ENCODE measurements at regions not wholly inside any gene's neighbourhood (a gene's known extent, or its start where the extent isn't known, plus 50 kb on each side); places are given as distances from the start of the nearest gene placed in this dataset.
A peak's percentile ranks its signal among the peaks of the same experiment; 100 is the strongest.

- DNase-seq (ENCODE audit: low spot score in 2 of 2), result peak; percentile 8 to 33
- no peak for FAIRE-seq
Measured at GRCh38 chr3:5426094-5426883, 238.8 kb downstream of the EDEM1 start.

- no peak for DNase-seq (ENCODE audit: low spot score in 2 of 2)
- FAIRE-seq, result no peak
Measured at GRCh38 chr3:5427021-5427420, 239.5 kb downstream of the EDEM1 start.

- no peak for DNase-seq (ENCODE audit: low spot score in 2 of 2)
Measured at GRCh38 chr3:5427938-5428337, 240.4 kb downstream of the EDEM1 start.

GRCh38 chr3:5428607-5429516, 241.4 kb downstream of the EDEM1 start:
- DNase-seq (ENCODE audit: low spot score in 2 of 2) (no peak), FAIRE-seq (no peak)

More at GRCh38 chr3:5427938-5428337, 240.4 kb downstream of the EDEM1 start:
- no peak for FAIRE-seq

- FAIRE-seq, result no peak
- DNase-seq (ENCODE audit: low spot score in 2 of 2), result no peak
Measured at GRCh38 chr3:5429517-5429890, 242.0 kb downstream of the EDEM1 start.

- FAIRE-seq (no peak), DNase-seq (ENCODE audit: low spot score in 2 of 2) (no peak)
Measured at GRCh38 chr3:5430701-5431100, 243.2 kb downstream of the EDEM1 start.

- FAIRE-seq (no peak), DNase-seq (ENCODE audit: low spot score in 2 of 2) (no peak)
Measured at GRCh38 chr3:5431146-5431545, 243.6 kb downstream of the EDEM1 start.

GRCh38 chr3:5431811-5432378, 244.4 kb downstream of the EDEM1 start:
- FAIRE-seq (no peak), DNase-seq (ENCODE audit: low spot score in 2 of 2) (no peak)

- FAIRE-seq, result no peak
- DNase-seq (ENCODE audit: low spot score in 2 of 2), result no peak
Measured at GRCh38 chr3:5437296-5437782, 249.8 kb downstream of the EDEM1 start.

GRCh38 chr3:5437783-5438323, 250.3 kb downstream of the EDEM1 start:
- DNase-seq (ENCODE audit: low spot score in 2 of 2) (no peak), FAIRE-seq (no peak)

GRCh38 chr3:5441401-5441800, 253.9 kb downstream of the EDEM1 start:
- no peak for DNase-seq (ENCODE audit: low spot score in 2 of 2)
- FAIRE-seq, result no peak

- DNase-seq (ENCODE audit: low spot score in 2 of 2) (no peak), FAIRE-seq (no peak)
Measured at GRCh38 chr3:5442106-5442785, 254.7 kb downstream of the EDEM1 start.

GRCh38 chr3:5442786-5443138, 255.3 kb downstream of the EDEM1 start:
- FAIRE-seq (no peak), DNase-seq (ENCODE audit: low spot score in 2 of 2) (no peak)

GRCh38 chr3:5444253-5444652, 256.7 kb downstream of the EDEM1 start:
- DNase-seq (ENCODE audit: low spot score in 2 of 2) (no peak), FAIRE-seq (no peak)

GRCh38 chr3:5445676-5446201, 258.2 kb downstream of the EDEM1 start:
- no peak for FAIRE-seq
- DNase-seq (ENCODE audit: low spot score in 2 of 2), result no peak

GRCh38 chr3:5448246-5448645, 260.7 kb downstream of the EDEM1 start:
- FAIRE-seq (no peak), DNase-seq (ENCODE audit: low spot score in 2 of 2) (no peak)

GRCh38 chr3:5448816-5449215, 261.3 kb downstream of the EDEM1 start:
- FAIRE-seq (no peak), DNase-seq (ENCODE audit: low spot score in 2 of 2) (no peak)

GRCh38 chr3:5456199-5456598, 268.7 kb downstream of the EDEM1 start:
- DNase-seq (ENCODE audit: low spot score in 2 of 2), result no peak
- no peak for FAIRE-seq

GRCh38 chr3:5458526-5458925, 271.0 kb downstream of the EDEM1 start:
- FAIRE-seq (no peak), DNase-seq (ENCODE audit: low spot score in 2 of 2) (no peak)

- DNase-seq (ENCODE audit: low spot score in 2 of 2) (no peak), FAIRE-seq (no peak)
Measured at GRCh38 chr3:5462086-5462485, 274.6 kb downstream of the EDEM1 start.

All from frontal cortex (tissue), 3 donors.